ENCODE measurements at regions not wholly inside any gene's neighbourhood (a gene's known extent, or its start where the extent isn't known, plus 50 kb on each side); places are given as distances from the start of the nearest gene placed in this dataset.
A peak's percentile ranks its signal among the peaks of the same experiment; 100 is the strongest.

DNA sequence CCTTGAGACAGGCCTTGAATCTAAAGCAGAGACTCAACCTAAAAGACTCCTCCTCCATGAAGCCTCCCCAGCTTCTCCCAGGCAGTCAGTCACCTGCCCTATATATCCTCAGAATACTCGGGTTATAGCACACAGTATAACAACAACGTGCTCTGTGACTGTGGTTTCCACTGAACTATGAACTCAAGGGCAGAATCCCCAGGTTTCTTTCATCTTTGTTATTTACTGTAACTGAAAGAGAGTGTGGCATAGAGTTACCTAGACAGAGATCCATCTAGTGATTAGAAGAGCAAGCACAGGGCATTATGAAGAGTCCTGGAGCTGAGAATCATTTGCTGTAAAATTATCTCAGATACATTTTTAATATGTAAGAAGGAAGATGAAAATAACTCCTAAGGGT lies 281.6 kb upstream of the ZNF521 start:
- WGBS (ENCODE audit: insufficient coverage): 100% methylated on average over 1 of the region's 2 CpGs
- H3K4me1 ChIP-seq (ENCODE audit: control insufficient read depth, insufficient read depth, low read length): peaks cover 8% of the 10 kb centered on the region
- no peak overlapping the region for H3K4me3 ChIP-seq (ENCODE audit: low read length)
- DNase-seq: no peak
- no peaks in the 10 kb centered on the region for H3K9me3 ChIP-seq (replicated peaks; ENCODE audit: control insufficient read depth, low read depth, low read length)
- H3K27me3 ChIP-seq (ENCODE audit: control insufficient read depth, insufficient read depth, low read length): no peaks in the 10 kb centered on the region
- H3K27ac ChIP-seq (ENCODE audit: low read length): no peak overlapping the region
- no peaks in the 10 kb centered on the region for H3K36me3 ChIP-seq (ENCODE audit: control insufficient read depth, insufficient read depth, low read length)

DNA sequence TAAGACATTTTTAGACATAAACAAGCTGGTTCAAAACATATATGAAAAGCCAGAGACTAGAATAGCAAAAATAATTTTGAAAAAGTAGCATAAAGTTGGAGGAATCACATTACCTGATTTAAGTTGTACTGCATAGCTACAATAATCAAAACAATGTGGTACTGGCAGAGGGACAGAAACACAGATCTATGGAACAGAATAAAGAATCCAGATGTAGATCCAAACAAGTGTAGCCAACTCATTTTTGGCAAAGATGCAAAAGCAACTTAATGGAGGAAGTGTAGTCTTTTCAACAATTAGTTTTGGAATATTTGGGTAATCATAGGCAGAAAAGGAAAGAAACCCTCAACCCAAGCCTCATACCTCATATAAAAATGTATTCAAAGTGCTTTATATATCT lies 278.7 kb upstream of the ZNF521 start:
- Histone ChIP-seq H3K27me3 (ENCODE audit: control insufficient read depth, insufficient read depth, low read length) (no peaks in the 10 kb centered on the region), H3K4me1 (ENCODE audit: control insufficient read depth, insufficient read depth, low read length) (peaks cover 5% of the 10 kb centered on the region), H3K9me3 (replicated peaks; ENCODE audit: control insufficient read depth, low read depth, low read length) (peaks cover 16% of the 10 kb centered on the region), H3K4me3 (ENCODE audit: low read length) (no peak overlapping the region), H3K36me3 (ENCODE audit: control insufficient read depth, insufficient read depth, low read length) (no peaks in the 10 kb centered on the region), H3K27ac (ENCODE audit: low read length) (no peak overlapping the region)
- DNase-seq: peak; percentile 67

DNA sequence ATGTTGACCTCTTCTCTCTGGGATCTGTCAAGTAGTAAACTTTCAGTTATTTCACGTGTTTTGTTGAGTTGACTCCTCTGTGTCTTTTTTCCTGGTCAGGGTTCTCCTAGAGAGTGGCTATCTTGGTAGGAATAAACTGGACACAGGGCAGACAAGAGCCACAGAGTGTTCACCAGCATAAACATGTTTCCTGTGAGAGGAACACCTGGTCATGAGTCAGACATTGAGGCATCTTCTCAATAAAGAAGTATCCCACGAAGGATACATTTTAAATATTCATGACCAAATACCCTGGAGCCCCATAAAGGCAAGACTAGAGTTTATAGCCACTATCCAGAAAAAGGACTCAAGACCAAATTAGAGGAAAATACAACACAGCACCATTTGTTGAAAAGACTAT lies 269.7 kb upstream of the ZNF521 start:
- no peaks in the 10 kb centered on the region for H3K4me1 ChIP-seq (ENCODE audit: control insufficient read depth, insufficient read depth, low read length)
- peaks cover 16% of the 10 kb centered on the region for H3K9me3 ChIP-seq (replicated peaks; ENCODE audit: control insufficient read depth, low read depth, low read length)

DNA sequence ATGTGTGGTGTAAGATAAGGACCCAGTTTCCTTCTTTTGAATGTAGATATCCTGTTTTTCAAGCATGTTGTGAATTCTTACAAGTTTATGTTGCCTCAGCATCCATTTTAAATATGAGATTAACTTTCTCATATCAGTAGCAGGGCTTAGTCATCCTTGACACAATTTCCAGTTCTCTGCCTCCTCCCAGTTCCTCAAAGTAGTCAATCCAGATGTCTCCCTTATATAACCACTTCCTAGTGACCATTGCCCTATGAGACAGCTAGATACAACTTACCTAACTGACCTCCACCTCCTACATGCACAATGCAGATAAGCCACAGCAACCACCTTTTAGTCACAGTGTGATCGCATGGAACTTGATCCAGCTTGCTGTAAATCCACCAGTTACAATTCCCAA lies 269.2 kb upstream of the ZNF521 start:
- Histone ChIP-seq H3K4me3 (ENCODE audit: low read length) (no peak overlapping the region), H3K36me3 (ENCODE audit: control insufficient read depth, insufficient read depth, low read length) (no peaks in the 10 kb centered on the region), H3K27me3 (ENCODE audit: control insufficient read depth, insufficient read depth, low read length) (no peaks in the 10 kb centered on the region), H3K4me1 (ENCODE audit: control insufficient read depth, insufficient read depth, low read length) (no peaks in the 10 kb centered on the region), H3K27ac (ENCODE audit: low read length) (no peak overlapping the region), H3K9me3 (replicated peaks; ENCODE audit: control insufficient read depth, low read depth, low read length) (peaks cover 10% of the 10 kb centered on the region)
- DNase-seq: no peak
- 86% methylated on average over 1 of the region's 1 CpG for WGBS (ENCODE audit: insufficient coverage)

More for the DNA sequence above, 269.7 kb upstream of the ZNF521 start:
- Histone ChIP-seq H3K36me3 (ENCODE audit: control insufficient read depth, insufficient read depth, low read length) (no peaks in the 10 kb centered on the region), H3K27me3 (ENCODE audit: control insufficient read depth, insufficient read depth, low read length) (no peaks in the 10 kb centered on the region), H3K27ac (ENCODE audit: low read length) (no peak overlapping the region), H3K4me3 (ENCODE audit: low read length) (no peak overlapping the region)
- no peak for DNase-seq
- no CpG with 5 or more reads among the region's 2 CpGs for WGBS (ENCODE audit: insufficient coverage)

DNA sequence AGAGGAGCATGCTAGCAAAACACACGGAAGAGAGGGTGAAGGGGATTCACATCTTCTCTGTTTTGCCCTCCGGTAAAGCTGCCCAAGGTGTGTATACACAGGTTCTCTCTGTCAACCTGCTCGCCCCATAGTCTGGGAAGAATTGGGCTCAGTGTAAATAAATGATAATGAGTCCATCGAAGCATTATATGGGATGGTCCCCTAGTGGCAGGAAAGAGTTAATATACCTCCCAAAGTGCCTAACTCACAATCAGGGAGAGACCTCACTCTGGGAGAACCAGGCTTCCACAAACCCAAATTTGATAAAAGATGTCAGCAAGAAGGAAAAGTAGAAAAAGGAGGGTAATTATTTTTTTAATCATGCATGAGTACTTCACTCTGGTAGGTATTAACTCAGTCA lies 262.2 kb upstream of the ZNF521 start:
- WGBS (ENCODE audit: insufficient coverage): no CpG with 5 or more reads among the region's 4 CpGs
- no peak overlapping the region for H3K4me3 ChIP-seq (ENCODE audit: low read length)
- no peak for DNase-seq
- H3K27me3 ChIP-seq (ENCODE audit: control insufficient read depth, insufficient read depth, low read length): no peaks in the 10 kb centered on the region
- H3K27ac ChIP-seq (ENCODE audit: low read length): no peak overlapping the region
- no peaks in the 10 kb centered on the region for H3K9me3 ChIP-seq (replicated peaks; ENCODE audit: control insufficient read depth, low read depth, low read length)
- H3K36me3 ChIP-seq (ENCODE audit: control insufficient read depth, insufficient read depth, low read length): no peaks in the 10 kb centered on the region
- no peaks in the 10 kb centered on the region for H3K4me1 ChIP-seq (ENCODE audit: control insufficient read depth, insufficient read depth, low read length)

DNA sequence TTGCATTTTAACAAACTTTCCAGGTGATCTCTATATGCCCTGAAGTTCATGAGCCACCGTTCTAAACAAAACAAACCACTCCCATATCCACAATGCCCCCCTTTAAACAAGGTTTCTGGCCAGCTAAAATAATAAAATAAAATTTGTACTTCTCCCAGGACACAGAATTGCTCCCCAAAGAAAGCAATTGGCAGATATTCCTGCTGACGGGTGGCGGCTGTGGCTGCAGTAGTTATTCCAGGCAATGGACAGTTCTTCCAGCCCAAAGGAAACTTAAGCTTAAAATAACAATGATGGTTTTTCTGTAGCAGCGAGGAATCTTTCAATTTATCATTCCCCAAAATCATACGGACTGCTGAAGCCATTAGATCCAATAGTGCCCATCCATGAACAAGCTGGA lies 260.5 kb upstream of the ZNF521 start:
- Histone ChIP-seq H3K4me1 (ENCODE audit: control insufficient read depth, insufficient read depth, low read length) (no peaks in the 10 kb centered on the region), H3K36me3 (ENCODE audit: control insufficient read depth, insufficient read depth, low read length) (no peaks in the 10 kb centered on the region), H3K27ac (ENCODE audit: low read length) (no peak overlapping the region), H3K4me3 (ENCODE audit: low read length) (no peak overlapping the region), H3K9me3 (replicated peaks; ENCODE audit: control insufficient read depth, low read depth, low read length) (peaks cover 3% of the 10 kb centered on the region), H3K27me3 (ENCODE audit: control insufficient read depth, insufficient read depth, low read length) (no peaks in the 10 kb centered on the region)
- peak; percentile 57 for DNase-seq
- 8% methylated on average over 2 of the region's 5 CpGs for WGBS (ENCODE audit: insufficient coverage)

DNA sequence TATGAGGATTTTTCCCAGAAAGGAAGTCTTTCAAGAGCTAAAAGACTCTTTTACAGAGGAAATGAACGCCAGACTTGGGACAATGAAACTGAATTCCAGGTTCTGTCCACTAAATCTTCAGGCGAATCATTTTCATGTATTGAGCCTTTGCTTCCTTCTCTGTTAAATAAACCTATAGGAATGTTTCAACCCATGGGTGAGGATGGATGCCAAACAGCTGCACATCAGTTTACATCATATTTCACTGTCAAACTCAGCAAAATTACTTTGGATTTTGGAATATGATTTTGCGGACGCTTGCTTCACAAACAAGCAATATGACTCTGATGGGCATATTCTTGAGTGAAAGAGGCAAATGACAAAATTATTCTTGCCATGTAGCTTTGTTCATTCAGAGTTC lies 256.1 kb upstream of the ZNF521 start:
- DNase-seq: peak; percentile 52
- Histone ChIP-seq H3K9me3 (replicated peaks; ENCODE audit: control insufficient read depth, low read depth, low read length) (peaks cover 3% of the 10 kb centered on the region), H3K27me3 (ENCODE audit: control insufficient read depth, insufficient read depth, low read length) (no peaks in the 10 kb centered on the region), H3K4me1 (ENCODE audit: control insufficient read depth, insufficient read depth, low read length) (peaks cover 23% of the 10 kb centered on the region), H3K36me3 (ENCODE audit: control insufficient read depth, insufficient read depth, low read length) (no peaks in the 10 kb centered on the region), H3K27ac (ENCODE audit: low read length) (no peak overlapping the region), H3K4me3 (ENCODE audit: low read length) (no peak overlapping the region)
- no CpG with 5 or more reads among the region's 4 CpGs for WGBS (ENCODE audit: insufficient coverage)

DNA sequence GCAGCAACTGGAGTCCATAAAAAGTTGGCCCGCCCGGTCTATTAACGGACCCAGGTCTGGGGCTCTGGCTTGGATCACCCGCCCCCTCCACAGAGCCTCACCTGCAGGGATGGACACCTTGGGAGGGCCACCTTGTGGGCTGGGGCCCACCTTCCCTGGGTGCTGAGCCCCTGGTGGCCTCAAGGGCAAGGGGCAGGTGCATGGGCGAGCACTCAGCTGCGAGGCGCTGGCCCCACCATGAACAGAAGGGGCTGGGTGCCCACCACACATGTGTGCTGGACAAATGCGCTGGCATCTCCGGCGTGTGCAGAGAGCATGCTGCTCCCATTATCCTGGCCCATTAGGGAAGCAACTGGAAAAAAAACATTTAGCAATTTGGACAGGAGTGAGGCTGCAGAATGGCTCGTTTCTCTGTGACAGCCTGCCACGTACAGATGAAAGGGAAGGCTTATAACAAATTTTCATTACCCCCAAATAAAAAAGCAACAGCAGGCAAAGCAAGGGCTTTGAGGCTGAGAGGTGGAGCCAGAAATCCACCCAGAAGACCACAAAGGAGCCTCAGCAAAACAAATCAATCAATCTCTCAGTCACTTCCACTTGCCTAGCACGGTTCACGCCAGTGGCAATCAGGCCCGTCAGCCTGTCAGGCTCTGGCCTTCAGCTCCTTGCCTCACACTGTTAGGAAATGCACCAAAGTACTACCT lies 253.1 kb upstream of the ZNF521 start:
- H3K27me3 ChIP-seq (ENCODE audit: control insufficient read depth, insufficient read depth, low read length): no peaks in the 10 kb centered on the region
- H3K4me3 ChIP-seq (ENCODE audit: low read length): no peak overlapping the region
- peaks cover 23% of the 10 kb centered on the region for H3K4me1 ChIP-seq (ENCODE audit: control insufficient read depth, insufficient read depth, low read length)
- H3K9me3 ChIP-seq (replicated peaks; ENCODE audit: control insufficient read depth, low read depth, low read length): peaks cover 3% of the 10 kb centered on the region
- WGBS (ENCODE audit: insufficient coverage): 62% methylated on average over 11 of the region's 15 CpGs
- H3K36me3 ChIP-seq (ENCODE audit: control insufficient read depth, insufficient read depth, low read length): no peaks in the 10 kb centered on the region
- DNase-seq: peak; percentile 61
- H3K27ac ChIP-seq (ENCODE audit: low read length): peak overlapping the region; percentile 84

DNA sequence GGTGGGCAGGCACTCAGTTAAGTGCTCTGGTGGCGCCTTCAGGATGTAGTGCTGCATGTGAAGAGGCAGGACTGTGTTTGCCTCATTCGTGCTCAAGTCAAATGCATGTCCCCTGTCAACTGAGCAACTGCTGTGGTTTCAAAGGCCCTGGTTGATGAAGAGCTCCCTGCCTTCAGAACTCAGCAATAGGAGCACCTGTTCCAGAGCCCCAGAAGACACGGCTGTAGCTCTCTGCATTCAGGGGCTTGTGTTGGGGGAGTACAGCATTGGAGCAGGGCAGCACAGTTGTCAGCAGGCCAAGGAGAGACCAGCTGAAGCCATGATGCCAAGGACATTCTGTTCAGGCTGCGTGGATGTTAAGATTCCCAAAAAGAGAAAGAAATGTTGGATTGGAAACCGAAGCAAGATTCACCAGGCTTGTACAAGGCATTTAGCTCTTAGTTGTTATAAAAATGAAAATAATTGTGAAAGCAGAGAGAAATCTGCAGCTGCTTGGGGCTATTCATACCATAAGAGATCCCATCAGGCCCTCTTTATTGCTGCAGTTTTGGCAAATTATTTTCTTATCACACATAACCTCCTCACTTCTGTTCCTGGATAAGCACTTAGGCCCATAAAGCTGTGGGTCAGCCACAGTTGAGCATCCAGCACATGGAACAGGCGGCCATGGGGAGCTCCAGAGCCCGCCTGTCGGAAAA lies 252.4 kb upstream of the ZNF521 start:
- H3K36me3 ChIP-seq (ENCODE audit: control insufficient read depth, insufficient read depth, low read length): no peaks in the 10 kb centered on the region
- peak overlapping the region; percentile 84 for H3K27ac ChIP-seq (ENCODE audit: low read length)
- no peaks in the 10 kb centered on the region for H3K27me3 ChIP-seq (ENCODE audit: control insufficient read depth, insufficient read depth, low read length)
- WGBS (ENCODE audit: insufficient coverage): 42% methylated on average over 6 of the region's 8 CpGs
- peaks cover 3% of the 10 kb centered on the region for H3K9me3 ChIP-seq (replicated peaks; ENCODE audit: control insufficient read depth, low read depth, low read length)
- DNase-seq: peak; percentile 82
- peaks cover 23% of the 10 kb centered on the region for H3K4me1 ChIP-seq (ENCODE audit: control insufficient read depth, insufficient read depth, low read length)
- H3K4me3 ChIP-seq (ENCODE audit: low read length): no peak overlapping the region

DNA sequence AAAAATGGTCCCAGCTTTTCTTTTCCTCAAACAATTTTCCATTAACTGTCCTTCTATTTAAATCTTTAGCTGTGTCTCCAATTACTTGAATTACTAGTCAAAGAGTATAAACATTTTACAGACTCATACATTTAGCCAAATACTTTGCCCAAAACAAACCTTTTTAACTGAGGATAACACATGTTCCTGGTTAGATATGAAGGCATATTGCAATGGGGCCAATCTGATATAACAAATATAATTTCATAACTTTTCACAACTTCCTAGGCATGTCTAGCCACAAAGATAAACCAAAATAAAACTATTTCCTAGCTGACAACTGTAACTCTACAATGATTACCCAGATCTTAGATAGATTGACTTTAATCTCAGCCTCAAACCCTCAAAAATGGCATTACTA lies 247.5 kb upstream of the ZNF521 start:
- H3K4me3 ChIP-seq (ENCODE audit: low read length): no peak overlapping the region
- no peak overlapping the region for H3K27ac ChIP-seq (ENCODE audit: low read length)
- no peaks in the 10 kb centered on the region for H3K9me3 ChIP-seq (replicated peaks; ENCODE audit: control insufficient read depth, low read depth, low read length)
- H3K27me3 ChIP-seq (ENCODE audit: control insufficient read depth, insufficient read depth, low read length): no peaks in the 10 kb centered on the region
- no peak for DNase-seq
- H3K4me1 ChIP-seq (ENCODE audit: control insufficient read depth, insufficient read depth, low read length): peaks cover 8% of the 10 kb centered on the region
- no peaks in the 10 kb centered on the region for H3K36me3 ChIP-seq (ENCODE audit: control insufficient read depth, insufficient read depth, low read length)
